ENCODE measurements at regions not wholly inside any gene's neighbourhood (a gene's known extent, or its start where the extent isn't known, plus 50 kb on each side); places are given as distances from the start of the nearest gene placed in this dataset.

GRCh38 chr2:240297256-240298116, 138.0 kb upstream of the GPC1 start:
- ChIA-PET CTCF (interaction anchor here (0.9 to 1.4 kb wide), 2 partner anchors 141 kb away, joined by 3 to 4 read pairs; no protein-coding TSS in a partner anchor), POLR2A (no interaction called here)
- TF ChIP-seq, protein P1, sequence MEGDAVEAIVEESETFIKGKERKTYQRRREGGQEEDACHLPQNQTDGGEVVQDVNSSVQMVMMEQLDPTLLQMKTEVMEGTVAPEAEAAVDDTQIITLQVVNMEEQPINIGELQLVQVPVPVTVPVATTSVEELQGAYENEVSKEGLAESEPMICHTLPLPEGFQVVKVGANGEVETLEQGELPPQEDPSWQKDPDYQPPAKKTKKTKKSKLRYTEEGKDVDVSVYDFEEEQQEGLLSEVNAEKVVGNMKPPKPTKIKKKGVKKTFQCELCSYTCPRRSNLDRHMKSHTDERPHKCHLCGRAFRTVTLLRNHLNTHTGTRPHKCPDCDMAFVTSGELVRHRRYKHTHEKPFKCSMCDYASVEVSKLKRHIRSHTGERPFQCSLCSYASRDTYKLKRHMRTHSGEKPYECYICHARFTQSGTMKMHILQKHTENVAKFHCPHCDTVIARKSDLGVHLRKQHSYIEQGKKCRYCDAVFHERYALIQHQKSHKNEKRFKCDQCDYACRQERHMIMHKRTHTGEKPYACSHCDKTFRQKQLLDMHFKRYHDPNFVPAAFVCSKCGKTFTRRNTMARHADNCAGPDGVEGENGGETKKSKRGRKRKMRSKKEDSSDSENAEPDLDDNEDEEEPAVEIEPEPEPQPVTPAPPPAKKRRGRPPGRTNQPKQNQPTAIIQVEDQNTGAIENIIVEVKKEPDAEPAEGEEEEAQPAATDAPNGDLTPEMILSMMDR (IDR thresholded peaks at IDR 0.05; ENCODE audit: insufficient read depth, low read length, missing control alignments), result no peak
- no peak for DNase-seq (ENCODE audit: low read depth, low spot score)
- H3K4me3 ChIP-seq (ENCODE audit: low read depth, low read length), result no peak overlapping the region

DNA sequence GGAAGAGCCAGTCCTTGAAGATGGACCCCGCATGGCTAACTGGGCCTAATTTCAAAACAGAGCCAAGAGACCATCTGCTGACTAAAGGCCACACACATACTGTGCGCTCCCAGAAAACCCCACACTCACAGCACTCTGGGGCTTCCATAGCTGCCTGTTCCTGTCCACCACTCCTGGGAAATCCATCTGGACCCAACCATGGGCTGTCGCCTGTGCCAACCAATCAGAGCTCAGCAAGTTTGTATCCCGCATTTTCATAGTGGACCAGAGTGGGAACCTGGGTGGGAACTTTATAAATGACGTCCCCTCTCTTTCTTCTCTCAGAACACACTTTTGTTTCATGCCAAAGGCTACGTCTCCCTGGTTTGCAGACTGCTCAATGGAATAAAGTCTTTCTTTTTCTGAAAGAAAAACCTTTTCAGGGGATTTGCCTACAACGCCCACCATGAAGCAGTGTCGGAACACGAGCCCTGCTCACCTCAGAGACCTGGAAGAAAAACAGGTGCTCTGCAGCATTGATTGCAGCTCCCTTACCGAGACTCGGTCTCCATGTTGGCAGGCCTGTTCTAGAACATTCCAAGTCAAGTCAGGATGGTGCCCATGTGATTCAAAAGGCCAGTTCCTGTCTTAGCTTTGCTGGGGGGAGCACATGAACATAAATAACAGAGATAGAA, 137.2 kb upstream of the GPC1 start:
- TF ChIP-seq, protein P1 (IDR thresholded peaks at IDR 0.05; ENCODE audit: insufficient read depth, low read length, missing control alignments), result no peak
- no peak for DNase-seq (ENCODE audit: low read depth, low spot score)
- CTCF ChIA-PET, result interaction anchor here (1.2 to 1.7 kb wide), 3 partner anchors 8 to 144 kb away, joined by 3 to 4 read pairs (median 3); no protein-coding TSS in a partner anchor
- H3K4me3 ChIP-seq (ENCODE audit: low read depth, low read length), result no peak overlapping the region
- POLR2A ChIA-PET, result no interaction called here

GRCh38 chr2:240298803-240299709, 136.4 kb upstream of the GPC1 start:
- CTCF ChIA-PET, result interaction anchor here (1.2 to 1.7 kb wide), 3 partner anchors 8 to 143 kb away, joined by 3 to 4 read pairs (median 3); no protein-coding TSS in a partner anchor
- POLR2A ChIA-PET, result no interaction called here
- no peak overlapping the region for H3K4me3 ChIP-seq (ENCODE audit: low read depth, low read length)
- TF ChIP-seq, protein P1 (IDR thresholded peaks at IDR 0.05; ENCODE audit: insufficient read depth, low read length, missing control alignments), result peak; percentile 17
- no peak for DNase-seq (ENCODE audit: low read depth, low spot score)

DNA sequence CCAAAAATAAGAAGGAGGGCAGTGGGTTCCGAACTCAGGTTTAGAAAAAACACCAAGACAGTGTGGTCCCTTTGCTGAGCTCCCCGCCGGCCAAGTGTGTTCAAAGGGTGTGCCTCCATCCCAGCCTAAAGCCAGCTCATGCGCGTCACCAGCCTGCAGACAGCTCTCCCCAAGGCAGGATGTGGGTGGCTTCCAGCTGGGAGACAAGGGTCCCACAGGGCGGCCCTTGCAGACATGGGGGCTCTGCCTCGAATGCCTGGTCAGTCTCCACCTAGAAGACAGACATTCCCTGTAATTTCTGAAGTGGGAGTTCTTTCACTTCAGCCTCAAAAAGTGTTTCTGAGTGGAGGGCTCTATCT, 135.8 kb upstream of the GPC1 start:
- no peak for DNase-seq (ENCODE audit: low read depth, low spot score)
- TF ChIP-seq, protein P1 (IDR thresholded peaks at IDR 0.05; ENCODE audit: insufficient read depth, low read length, missing control alignments), result no peak
- POLR2A ChIA-PET, result no interaction called here
- CTCF ChIA-PET, result interaction anchor here (1.3 to 1.7 kb wide), 3 partner anchors 137 to 142 kb away, joined by 3 to 4 read pairs (median 3); no protein-coding TSS in a partner anchor
- no peak overlapping the region for H3K4me3 ChIP-seq (ENCODE audit: low read depth, low read length)

DNA sequence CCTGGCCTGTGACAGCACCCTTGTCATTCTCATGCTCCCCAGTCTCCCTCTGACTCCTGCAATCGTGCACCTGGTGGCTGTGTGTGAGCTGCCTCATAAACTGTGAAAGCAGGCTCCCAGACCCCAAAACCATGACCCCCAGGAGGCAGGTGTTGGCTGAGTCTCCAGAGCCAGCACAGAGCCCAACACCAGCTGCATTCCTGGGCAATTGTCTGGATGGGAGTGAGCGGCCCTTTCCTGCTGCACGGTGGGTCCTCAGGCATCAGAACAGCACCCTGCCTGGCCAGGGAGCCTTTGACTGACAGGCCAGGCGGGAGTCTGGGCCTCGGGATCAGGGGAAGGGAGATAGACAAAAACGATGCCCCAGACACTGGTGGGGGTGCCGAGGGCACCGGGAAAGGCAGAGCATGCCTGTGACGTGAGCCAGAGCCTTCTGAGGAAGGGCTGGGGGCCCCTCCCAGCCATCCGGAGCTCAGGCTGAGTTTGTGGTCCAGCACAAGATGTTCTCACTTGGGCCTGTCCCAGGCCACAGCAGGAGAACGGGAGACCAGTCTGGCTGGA, 135.1 kb upstream of the GPC1 start:
- ChIA-PET CTCF (interaction anchor here (1.3 to 1.7 kb wide), 4 partner anchors 134 to 142 kb away, joined by 3 to 4 read pairs (median 3); no protein-coding TSS in a partner anchor), POLR2A (no interaction called here)
- TF ChIP-seq, protein P1 (IDR thresholded peaks at IDR 0.05; ENCODE audit: insufficient read depth, low read length, missing control alignments), result no peak
- DNase-seq (ENCODE audit: low read depth, low spot score), result no peak
- no peak overlapping the region for H3K4me3 ChIP-seq (ENCODE audit: low read depth, low read length)

All from AG04449 (cell line).